K562 (cell line): ENCODE measurements at regions not wholly inside any gene's neighbourhood (a gene's known extent, or its start where the extent isn't known, plus 50 kb on each side); places are given as distances from the start of the nearest gene placed in this dataset.

Experiments used
- ATAC-seq: fragments of 200-7000 bp; cut with Tn5 transposase; 3 replicates; pipeline ENCODE4 v1.9.1; 2020; ENCODE audit warnings: moderate library complexity
- BruUV-seq: library from RNA; stranded (reverse); fragments of 400-500 nt; replicated peaks from 2 replicates; lab custom pipeline; 2021; lab: Mats Ljungman, UMichigan
- CTCF ChIA-PET: fragments of 300-600 bp; formaldehyde crosslinking; extraction: SDS; loops from one replicate; lab custom pipeline; 2021; ENCODE audit warnings: low intra/inter-chr PET ratio; lab: Yijun Ruan, JAX
- POLR2A ChIA-PET: fragments of 300-600, 350-650 bp; sonication (Branson Sonifier 250); formaldehyde crosslinking; extraction: SDS; loops from one replicate; lab custom pipeline; 2021; ENCODE audit warnings: antibody characterized with exemption, inconsistent platforms; lab: Yijun Ruan, JAX
- DNase-seq, 4 experiments: peaks; one replicate each; pipeline versions ENCODE4 v3.0.0 to v3.0.0-alpha.2; 2011 to 2018; ENCODE audit warnings: low spot score in 3 of 4, mixed read lengths in 3 of 4; ENCODE audit errors: extremely low read depth in 1 of 4
- FAIRE-seq: peaks from 2 replicates; lab custom pipeline; 2011; peaks lifted over from hg19 to GRCh38; lab: Jason Lieb, UNC
- H2AFZ ChIP-seq: 2 replicates; pipeline ENCODE4 v1.6.0; 2011; ENCODE audit warnings: low read depth, low read length, control low read depth, inconsistent platforms
- H3K27ac ChIP-seq: fragments of 200-600 bp; 3 replicates; pipeline ENCODE4 v1.8.0; 2011; ENCODE audit warnings: low read depth, mild to moderate bottlenecking, control low read depth, inconsistent platforms, low read length, moderate library complexity, mixed read lengths; ENCODE audit errors: extremely low read depth
- H3K27me3 ChIP-seq, 2 experiments: fragments of 300-600 bp in 1 of 2; 2 replicates in 1 of 2; 3 replicates in 1 of 2; pipeline versions ENCODE4 v1.6.0 to v1.8.0; 2011; ENCODE audit warnings: inconsistent platforms in 2 of 2, low read length in 2 of 2, mild to moderate bottlenecking in 1 of 2, mixed read lengths in 1 of 2, moderate library complexity in 1 of 2; ENCODE audit not compliant: control insufficient read depth in 2 of 2, insufficient read depth in 2 of 2
- H3K36me3 ChIP-seq: fragments of 300-600 bp; 3 replicates; pipeline ENCODE4 v1.8.0; 2011; ENCODE audit warnings: mild to moderate bottlenecking, low read length, inconsistent platforms; ENCODE audit not compliant: control insufficient read depth, insufficient read depth
- H3K4me1 ChIP-seq, 2 experiments: fragments of 200-600 bp in 1 of 2; replicated peaks in 1 of 2; 2 replicates in 1 of 2; 3 replicates in 1 of 2; pipeline versions ENCODE4 v1.5.1 to v1.8.0; 2011; ENCODE audit warnings: inconsistent platforms in 2 of 2, low read length in 2 of 2, mild to moderate bottlenecking in 1 of 2, mixed read lengths in 1 of 2, moderate library complexity in 1 of 2; ENCODE audit not compliant: control insufficient read depth in 2 of 2, insufficient read depth in 2 of 2
- H3K4me2 ChIP-seq: 2 replicates; pipeline ENCODE4 v1.6.1; 2011; ENCODE audit warnings: low read length, control low read depth, inconsistent platforms, mixed read lengths; ENCODE audit not compliant: insufficient read depth
- H3K4me3 ChIP-seq: fragments of 200-600 bp; sonication (generic), shearing (Covaris generic); 2 replicates; pipeline ENCODE4 v1.5.1; 2016; ENCODE audit warnings: control low read depth, inconsistent platforms
- H3K79me2 ChIP-seq: fragments of 200-600 bp; 3 replicates; pipeline ENCODE4 v1.8.0; 2011; ENCODE audit warnings: low read length, inconsistent platforms; ENCODE audit not compliant: control insufficient read depth, insufficient read depth
- H3K9ac ChIP-seq, 2 experiments: 2 replicates each; pipeline versions ENCODE4 v1.6.0 to v1.6.1; 2011; ENCODE audit warnings: low read depth in 2 of 2, low read length in 2 of 2, control low read depth in 1 of 2, inconsistent platforms in 1 of 2, mild to moderate bottlenecking in 1 of 2, mixed read lengths in 1 of 2; ENCODE audit not compliant: insufficient read depth in 1 of 2
- H3K9me1 ChIP-seq: one replicate; pipeline ENCODE4 v1.6.0; 2011; ENCODE audit warnings: inconsistent platforms, mild to moderate bottlenecking, low read length, moderate library complexity; ENCODE audit not compliant: control insufficient read depth, insufficient read depth
- H3K9me3 ChIP-seq: replicated peaks from 2 replicates; pipeline ENCODE4 v1.5.1; 2011; ENCODE audit warnings: low read depth, low read length, inconsistent platforms; ENCODE audit not compliant: control insufficient read depth, insufficient read depth
- H4K20me1 ChIP-seq: replicated peaks from 2 replicates; pipeline ENCODE4 v1.6.1; 2011; ENCODE audit warnings: low read length, inconsistent platforms, mixed read lengths; ENCODE audit not compliant: control insufficient read depth, insufficient read depth
- CHD2 ChIP-seq: IDR thresholded peaks from 2 replicates; pipeline ENCODE4 v1.6.1; 2011; ENCODE audit warnings: low read depth, low read length
- U2AF2 ChIP-seq: fragments of 200-400 bp; formaldehyde crosslinking; optimal IDR thresholded peaks from 2 replicates; pipeline ENCODE3; 2017; ENCODE audit warnings: low read depth, mild to moderate bottlenecking, low read length
- ZNF668 ChIP-seq: fragments of 250-450 bp; sonication (Bioruptor Pico); IDR thresholded peaks from 2 replicates; pipeline ENCODE4 v1.8.0; 2022; ENCODE audit warnings: mild to moderate bottlenecking, inconsistent platforms
- ZNF766 ChIP-seq: fragments of 200-800 bp; sonication (Bioruptor generic); conservative IDR thresholded peaks from 2 replicates; pipeline ENCODE4 v1.6.1; 2016; ENCODE audit warnings: missing genetic modification characterization, missing compliant biosample characterization
- WGBS: fragments of 100-300 bp; shearing (Covaris generic); methylation state at CpG from one replicate; pipeline ENCODE4 v1.1.6; 2016; ENCODE audit warnings: low coverage, mixed read lengths; ENCODE audit not compliant: insufficient coverage; ENCODE audit errors: missing lambda C conversion rate; 5-methylcytosine and 5-hydroxymethylcytosine counted together
- in situ Hi-C: fragments of 300-500 bp; cut with MboI; formaldehyde crosslinking; loops from 4 replicates; pipeline ENCODE4 v1.15.0; 2018; ENCODE audit warnings: inconsistent platforms, mixed read lengths
- intact Hi-C: fragments of 100-400 bp; cut with micrococcal nuclease; formaldehyde crosslinking; loops from 2 replicates; pipeline ENCODE4 v1.14.2; 2022

DNA sequence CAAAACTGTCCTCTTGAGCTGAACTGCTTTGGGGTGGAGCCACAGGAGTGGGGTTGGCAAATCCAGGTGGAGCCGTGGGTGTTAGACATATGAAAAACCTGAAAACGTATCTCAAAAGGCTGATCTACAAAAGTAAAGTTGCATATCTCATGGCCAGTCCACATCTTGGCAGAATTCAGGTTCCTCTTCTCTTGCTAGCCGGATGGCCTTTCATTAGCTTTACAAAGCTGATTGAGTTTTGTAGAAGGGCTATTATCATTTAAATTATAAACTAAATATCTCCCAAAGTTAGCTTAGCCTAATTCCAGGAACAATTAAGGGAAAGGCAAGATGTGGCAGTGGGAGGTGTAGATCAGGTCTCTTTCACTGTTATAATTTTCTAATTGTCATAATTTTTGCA is 1427.7 kb downstream of the EFNB2 start:
- H3K9me1 ChIP-seq: no peaks in the 10 kb centered on the region
- DNase-seq: no peak
- H3K9me3 ChIP-seq: no peaks in the 10 kb centered on the region
- H3K36me3 ChIP-seq: no peaks in the 10 kb centered on the region
- FAIRE-seq: no peak
- no peak for TF ChIP-seq ZNF668 (CRISPR knock-in tag)
- H3K27ac ChIP-seq: no peak overlapping the region
- ChIA-PET CTCF (no interaction called here), POLR2A (no interaction called here)
- in situ Hi-C loops (no loop called here), intact Hi-C loops (no loop called here)
- no peaks in the 10 kb centered on the region for H3K4me1 ChIP-seq
- no peaks in the 10 kb centered on the region for H3K79me2 ChIP-seq
- H4K20me1 ChIP-seq: no peaks in the 10 kb centered on the region
- no peak overlapping the region for H3K4me3 ChIP-seq
- no peaks in the 10 kb centered on the region for H3K27me3 ChIP-seq
- 0% methylated on average over 3 of the region's 3 CpGs for WGBS
- H3K9ac ChIP-seq: no peak overlapping the region
- H3K4me2 ChIP-seq: no peak overlapping the region
- no TSS peak for BruUV-seq
- no peak for ATAC-seq
- H2AFZ ChIP-seq: no peak overlapping the region

- Histone ChIP-seq H3K4me1 (no peaks in the 10 kb centered on the region), H3K79me2 (no peaks in the 10 kb centered on the region), H2AFZ (no peak overlapping the region), H3K27me3 (no peaks in the 10 kb centered on the region), H4K20me1 (no peaks in the 10 kb centered on the region), H3K4me3 (no peak overlapping the region), H3K27ac (no peak overlapping the region), H3K9ac (no peak overlapping the region), H3K36me3 (no peaks in the 10 kb centered on the region), H3K4me2 (no peak overlapping the region), H3K9me1 (no peaks in the 10 kb centered on the region), H3K9me3 (no peaks in the 10 kb centered on the region)
- ATAC-seq (no peak), DNase-seq (no peak), FAIRE-seq (no peak)
- TF ChIP-seq CHD2 (no peak), ZNF766 (CRISPR knock-in tag) (no peak), U2AF2 (no peak)
- ChIA-PET CTCF (no interaction called here), POLR2A (no interaction called here)
- in situ Hi-C loops: no loop called here
- intact Hi-C loops: no loop called here
- 0% methylated on average over 4 of the region's 4 CpGs for WGBS
- BruUV-seq: no TSS peak
Measured at GRCh38 chr13:105105471-105105870, 1430.0 kb downstream of the EFNB2 start.
